AG09309 (cell line): ENCODE measurements at regions not wholly inside any gene's neighbourhood (a gene's known extent, or its start where the extent isn't known, plus 50 kb on each side); places are given as distances from the start of the nearest gene placed in this dataset.

ENCODE experiments used
- DNase-seq: peaks from one replicate; pipeline ENCODE4 v3.0.0-alpha.2; 2010; ENCODE audit warnings: low read depth
- H3K4me3 ChIP-seq: 2 replicates; pipeline ENCODE4 v1.5.1; 2011; ENCODE audit warnings: mild to moderate bottlenecking, low read depth, low read length, moderate library complexity; ENCODE audit not compliant: control insufficient read depth
- CTCF ChIP-seq: IDR thresholded peaks from 2 replicates; pipeline ENCODE4 v1.5.1; 2011; ENCODE audit warnings: mild to moderate bottlenecking, low read depth, low read length, inconsistent platforms; ENCODE audit not compliant: insufficient read depth, control insufficient read depth; ENCODE audit errors: missing control alignments

- DNase-seq: no peak
- no peak overlapping the region for H3K4me3 ChIP-seq
- TF ChIP-seq CTCF: no peak
These were observed 308.6 kb upstream of the ZFHX3 start for GRCh38 chr16:73356401-73357079.

- no peak for DNase-seq
- TF ChIP-seq CTCF: no peak
- no peak overlapping the region for H3K4me3 ChIP-seq
These were observed 308.1 kb upstream of the ZFHX3 start for GRCh38 chr16:73355981-73356380.

GRCh38 chr16:73354434-73354833 lies 306.5 kb upstream of the ZFHX3 start:
- no peak for DNase-seq
- no peak for TF ChIP-seq CTCF
- no peak overlapping the region for H3K4me3 ChIP-seq

- no peak for TF ChIP-seq CTCF
- H3K4me3 ChIP-seq: no peak overlapping the region
- DNase-seq: no peak
These were observed 303.0 kb upstream of the ZFHX3 start for GRCh38 chr16:73350707-73351452.

GRCh38 chr16:73347500-73348375 lies 299.8 kb upstream of the ZFHX3 start:
- DNase-seq: no peak
- TF ChIP-seq CTCF: no peak
- no peak overlapping the region for H3K4me3 ChIP-seq

- no peak for TF ChIP-seq CTCF
- no peak for DNase-seq
- H3K4me3 ChIP-seq: no peak overlapping the region
These were observed 291.9 kb upstream of the ZFHX3 start for GRCh38 chr16:73339821-73340220.
